Ascending aorta (tissue), 2 donors: ENCODE measurements at regions not wholly inside any gene's neighbourhood (a gene's known extent, or its start where the extent isn't known, plus 50 kb on each side); places are given as distances from the start of the nearest gene placed in this dataset.

Experiments used
- DNase-seq, 2 donors: peaks; one replicate each; pipeline ENCODE4 v3.0.0-alpha.2; 2019; ENCODE audit warnings: low spot score in 2 of 2
- H3K27ac ChIP-seq, 2 donors: fragments of 200-600 bp; sonication (generic); one replicate each; pipeline ENCODE4 v1.5.1; 2016 to 2017; ENCODE audit warnings: mild to moderate bottlenecking in 1 of 2
- H3K27me3 ChIP-seq: fragments of 200-600 bp; sonication (generic); one replicate; pipeline ENCODE4 v1.5.1; 2017
- H3K36me3 ChIP-seq, 2 donors: fragments of 200-600 bp; sonication (generic); one replicate each; pipeline ENCODE4 v1.5.1; 2016
- H3K4me1 ChIP-seq, 2 donors: fragments of 200-600 bp; sonication (generic); one replicate each; pipeline ENCODE4 v1.5.1; 2016 to 2017; ENCODE audit warnings: mild to moderate bottlenecking in 1 of 2
- H3K4me3 ChIP-seq, 2 donors: fragments of 200-600 bp; sonication (generic); one replicate each; pipeline ENCODE4 v1.5.1; 2016 to 2017; ENCODE audit warnings: mild to moderate bottlenecking in 1 of 2
- H3K9me3 ChIP-seq, 2 donors: fragments of 200-600 bp; sonication (generic); one replicate each; pipeline ENCODE4 v1.5.1; 2016
- CTCF ChIP-seq, 3 experiments: fragments of 200-600 bp in 2 of 3; fragments of 450-650 bp in 1 of 3; sonication (generic) in 2 of 3; IDR thresholded peaks; one replicate each; pipeline ENCODE4 v1.5.1; 2016 to 2019; ENCODE audit warnings: antibody characterized with exemption in 3 of 3, mild to moderate bottlenecking in 1 of 3, moderate library complexity in 1 of 3
- intact Hi-C: fragments of 100-400 bp; cut with DNase I; formaldehyde crosslinking; loops from one replicate; pipeline ENCODE4 v1.15.1; 2023

- Histone ChIP-seq H3K27me3 (no peaks in the 10 kb centered on the region), H3K9me3 (no peaks in the 10 kb centered on the region), H3K36me3 (no peaks in the 10 kb centered on the region), H3K4me1 (no peaks in the 10 kb centered on the region), H3K27ac (no peak overlapping the region), H3K4me3 (no peak overlapping the region)
- intact Hi-C loops, result no loop called here
- no peak for DNase-seq
- TF ChIP-seq CTCF (IDR thresholded peaks at IDR 0.05), result no peak
These were observed 130.8 kb upstream of the PTPRT start for GRCh38 chr20:43320536-43320935.

GRCh38 chr20:43318755-43319297 is 129.1 kb upstream of the PTPRT start:
- Histone ChIP-seq H3K4me3 (no peak overlapping the region), H3K27me3 (no peaks in the 10 kb centered on the region), H3K27ac (no peak overlapping the region), H3K9me3 (no peaks in the 10 kb centered on the region), H3K36me3 (no peaks in the 10 kb centered on the region), H3K4me1 (no peaks in the 10 kb centered on the region)
- intact Hi-C loops, result no loop called here
- DNase-seq, result no peak
- no peak for TF ChIP-seq CTCF (IDR thresholded peaks at IDR 0.05)

GRCh38 chr20:43316271-43316670 is 126.6 kb upstream of the PTPRT start:
- Histone ChIP-seq H3K9me3 (no peaks in the 10 kb centered on the region), H3K4me3 (no peak overlapping the region), H3K27me3 (no peaks in the 10 kb centered on the region), H3K36me3 (no peaks in the 10 kb centered on the region), H3K27ac (no peak overlapping the region), H3K4me1 (no peaks in the 10 kb centered on the region)
- DNase-seq, result no peak
- TF ChIP-seq CTCF (IDR thresholded peaks at IDR 0.05), result no peak
- intact Hi-C loops, result no loop called here

GRCh38 chr20:43309266-43309665 is 119.6 kb upstream of the PTPRT start:
- no peak for TF ChIP-seq CTCF (IDR thresholded peaks at IDR 0.05)
- Histone ChIP-seq H3K36me3 (no peaks in the 10 kb centered on the region), H3K27me3 (no peaks in the 10 kb centered on the region), H3K4me1 (no peaks in the 10 kb centered on the region), H3K9me3 (no peaks in the 10 kb centered on the region), H3K4me3 (no peak overlapping the region), H3K27ac (no peak overlapping the region)
- intact Hi-C loops, result no loop called here
- DNase-seq, result no peak

- intact Hi-C loops, result no loop called here
- H3K27me3 ChIP-seq, result no peaks in the 10 kb centered on the region
- H3K27ac ChIP-seq, result no peak overlapping the region
- no peak overlapping the region for H3K4me3 ChIP-seq
- H3K9me3 ChIP-seq, result no peaks in the 10 kb centered on the region
- TF ChIP-seq CTCF (IDR thresholded peaks at IDR 0.05), result no peak
- DNase-seq, result no peak
- H3K4me1 ChIP-seq, result no peaks in the 10 kb centered on the region
- H3K36me3 ChIP-seq, result no peaks in the 10 kb centered on the region
These were observed 117.1 kb upstream of the PTPRT start for GRCh38 chr20:43306837-43307236.

GRCh38 chr20:43305749-43306148 is 116.0 kb upstream of the PTPRT start:
- Histone ChIP-seq H3K4me1 (no peaks in the 10 kb centered on the region), H3K4me3 (no peak overlapping the region), H3K36me3 (no peaks in the 10 kb centered on the region), H3K9me3 (no peaks in the 10 kb centered on the region), H3K27ac (no peak overlapping the region), H3K27me3 (no peaks in the 10 kb centered on the region)
- no peak for DNase-seq
- no peak for TF ChIP-seq CTCF (IDR thresholded peaks at IDR 0.05)
- intact Hi-C loops, result no loop called here
